SU-DHL-6 (cell line): ENCODE measurements at regions not wholly inside any gene's neighbourhood (a gene's known extent, or its start where the extent isn't known, plus 50 kb on each side); places are given as distances from the start of the nearest gene placed in this dataset.

ENCODE experiments used
- H2AFZ ChIP-seq: fragments of 200-600 bp; sonication (generic); 2 replicates; pipeline ENCODE4 v1.6.1; 2014; ENCODE audit warnings: low read depth, mild to moderate bottlenecking, moderate library complexity, mixed read lengths, antibody characterized with exemption, low read length; ENCODE audit not compliant: severe bottlenecking
- H3F3A ChIP-seq: fragments of 200-600 bp; shearing (Covaris generic); 2 replicates; pipeline ENCODE4 v1.6.0; 2016; ENCODE audit warnings: antibody characterized with exemption, mild to moderate bottlenecking; ENCODE audit not compliant: insufficient read depth
- H3K27ac ChIP-seq: fragments of 200-600 bp; sonication (generic); 2 replicates; pipeline ENCODE4 v1.5.1; 2016; ENCODE audit warnings: low read depth, mild to moderate bottlenecking, low read length, moderate library complexity, mixed read lengths
- H3K27me3 ChIP-seq: fragments of 200-600 bp; sonication (generic), shearing (Covaris generic); 2 replicates; pipeline ENCODE4 v1.6.0; 2014; ENCODE audit warnings: mild to moderate bottlenecking, low read length
- H3K36me3 ChIP-seq: fragments of 200-600 bp; sonication (generic); 2 replicates; pipeline ENCODE4 v1.6.1; 2014; ENCODE audit warnings: mild to moderate bottlenecking, low read length, mixed read lengths
- H3K4me2 ChIP-seq: fragments of 300-600, 200-600 bp; shearing (Covaris generic), sonication (generic); 2 replicates; pipeline ENCODE4 v1.6.0; 2014; ENCODE audit warnings: low read length, low read depth, mild to moderate bottlenecking; ENCODE audit not compliant: poor library complexity, severe bottlenecking
- H3K4me3 ChIP-seq: fragments of 200-600 bp; sonication (generic); 2 replicates; pipeline ENCODE4 v1.5.1; 2014; ENCODE audit warnings: antibody characterized with exemption, low read length, mild to moderate bottlenecking, mixed read lengths; ENCODE audit not compliant: insufficient read depth, poor library complexity, severe bottlenecking
- H3K79me2 ChIP-seq: fragments of 200-600 bp; sonication (generic); 2 replicates; pipeline ENCODE4 v1.6.1; 2014; ENCODE audit warnings: mild to moderate bottlenecking, low read length, moderate library complexity; ENCODE audit not compliant: insufficient read depth
- H3K9ac ChIP-seq: fragments of 200-600 bp; sonication (generic); 2 replicates; pipeline ENCODE4 v1.7.0; 2014; ENCODE audit warnings: mild to moderate bottlenecking, low read length
- H3K9me2 ChIP-seq: fragments of 200-600 bp; sonication (generic); replicated peaks from 2 replicates; pipeline ENCODE4 v1.6.1; 2014; ENCODE audit warnings: low read length; ENCODE audit not compliant: insufficient read depth
- H3K9me3 ChIP-seq: fragments of 200-600 bp; sonication (generic); 2 replicates; pipeline ENCODE4 v1.6.1; 2014; ENCODE audit warnings: low read length, mixed read lengths; ENCODE audit not compliant: insufficient read depth
- H4K20me1 ChIP-seq: fragments of 200-600 bp; sonication (generic); 2 replicates; pipeline ENCODE4 v1.6.1; 2014; ENCODE audit warnings: low read depth, mild to moderate bottlenecking, antibody characterized with exemption, low read length, moderate library complexity, mixed read lengths
- EZH2phosphoT487 ChIP-seq: fragments of 200-600 bp; sonication (generic), shearing (Covaris generic); conservative IDR thresholded peaks from 2 replicates; pipeline ENCODE4 v1.6.1; 2018; ENCODE audit warnings: mild to moderate bottlenecking, antibody characterized with exemption, low read length, moderate library complexity, mixed read lengths
- TF ChIP-seq, protein P1 (sequence below): fragments of 200-600 bp; sonication (generic); IDR thresholded peaks from one replicate; pipeline ENCODE4 v1.5.1; 2017; ENCODE audit warnings: antibody characterized with exemption, mild to moderate bottlenecking, low read length, moderate library complexity; ENCODE audit not compliant: insufficient read depth, poor library complexity, severe bottlenecking

DNA sequence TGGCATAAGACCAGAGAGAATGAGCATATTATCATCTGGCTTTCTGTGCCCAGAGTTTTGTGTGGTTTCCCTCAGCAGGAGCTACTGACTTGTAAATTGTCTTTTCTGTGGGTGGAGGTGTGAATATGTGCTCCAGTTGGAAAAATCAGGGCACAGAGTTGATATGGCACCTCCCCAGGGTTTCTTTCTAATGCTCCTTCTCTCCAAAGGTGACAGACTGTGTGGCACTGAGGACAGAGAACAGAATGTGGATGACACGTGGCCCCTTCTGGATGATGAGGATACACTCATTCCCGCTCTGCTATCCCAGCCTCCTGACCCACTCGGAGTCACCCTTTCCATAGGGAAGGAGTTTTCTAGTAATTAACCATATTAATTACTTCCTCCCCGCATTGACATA lies 221.0 kb downstream of the ICE1 start:
- no peaks in the 10 kb centered on the region for H3K9me2 ChIP-seq
- no peaks in the 10 kb centered on the region for H3K9me3 ChIP-seq
- H3K4me3 ChIP-seq, result no peak overlapping the region
- H3K36me3 ChIP-seq, result no peaks in the 10 kb centered on the region
- H3K27me3 ChIP-seq, result no peaks in the 10 kb centered on the region
- no peak overlapping the region for H2AFZ ChIP-seq
- no peak overlapping the region for H3K27ac ChIP-seq
- TF ChIP-seq EZH2phosphoT487, result no peak
- TF ChIP-seq, protein P1, sequence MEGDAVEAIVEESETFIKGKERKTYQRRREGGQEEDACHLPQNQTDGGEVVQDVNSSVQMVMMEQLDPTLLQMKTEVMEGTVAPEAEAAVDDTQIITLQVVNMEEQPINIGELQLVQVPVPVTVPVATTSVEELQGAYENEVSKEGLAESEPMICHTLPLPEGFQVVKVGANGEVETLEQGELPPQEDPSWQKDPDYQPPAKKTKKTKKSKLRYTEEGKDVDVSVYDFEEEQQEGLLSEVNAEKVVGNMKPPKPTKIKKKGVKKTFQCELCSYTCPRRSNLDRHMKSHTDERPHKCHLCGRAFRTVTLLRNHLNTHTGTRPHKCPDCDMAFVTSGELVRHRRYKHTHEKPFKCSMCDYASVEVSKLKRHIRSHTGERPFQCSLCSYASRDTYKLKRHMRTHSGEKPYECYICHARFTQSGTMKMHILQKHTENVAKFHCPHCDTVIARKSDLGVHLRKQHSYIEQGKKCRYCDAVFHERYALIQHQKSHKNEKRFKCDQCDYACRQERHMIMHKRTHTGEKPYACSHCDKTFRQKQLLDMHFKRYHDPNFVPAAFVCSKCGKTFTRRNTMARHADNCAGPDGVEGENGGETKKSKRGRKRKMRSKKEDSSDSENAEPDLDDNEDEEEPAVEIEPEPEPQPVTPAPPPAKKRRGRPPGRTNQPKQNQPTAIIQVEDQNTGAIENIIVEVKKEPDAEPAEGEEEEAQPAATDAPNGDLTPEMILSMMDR, result no peak
- no peak overlapping the region for H3K4me2 ChIP-seq
- H3F3A ChIP-seq, result no peaks in the 10 kb centered on the region
- H4K20me1 ChIP-seq, result no peaks in the 10 kb centered on the region
- no peaks in the 10 kb centered on the region for H3K79me2 ChIP-seq
- no peak overlapping the region for H3K9ac ChIP-seq

DNA sequence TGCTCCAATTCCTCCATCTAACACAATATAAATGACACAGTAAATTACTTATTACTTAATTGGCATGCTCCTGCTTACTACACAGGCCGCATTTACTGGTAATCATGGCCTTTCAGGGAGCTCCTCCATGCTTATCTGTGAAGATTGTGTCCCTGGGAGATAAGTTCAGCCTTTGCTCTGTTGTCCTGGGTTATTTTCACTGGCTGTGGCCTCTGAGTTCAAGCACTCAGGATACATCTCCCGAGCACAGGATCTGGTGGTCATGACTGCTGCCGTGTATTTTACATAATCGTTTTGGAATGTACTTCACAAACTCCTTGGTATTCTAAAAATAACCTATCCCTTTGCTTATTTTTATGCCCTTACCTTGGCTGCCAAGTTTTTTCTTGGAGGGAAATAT lies 215.7 kb downstream of the ICE1 start:
- no peaks in the 10 kb centered on the region for H3F3A ChIP-seq
- H2AFZ ChIP-seq, result no peak overlapping the region
- no peak for TF ChIP-seq EZH2phosphoT487
- TF ChIP-seq, protein P1, result no peak
- no peaks in the 10 kb centered on the region for H3K9me3 ChIP-seq
- H3K4me3 ChIP-seq, result no peak overlapping the region
- H3K36me3 ChIP-seq, result no peaks in the 10 kb centered on the region
- no peaks in the 10 kb centered on the region for H3K27me3 ChIP-seq
- no peaks in the 10 kb centered on the region for H3K79me2 ChIP-seq
- no peak overlapping the region for H3K27ac ChIP-seq
- no peak overlapping the region for H3K9ac ChIP-seq
- peaks cover 6% of the 10 kb centered on the region; the same call in 1 of the 2 replicates for H3K9me2 ChIP-seq
- H4K20me1 ChIP-seq, result no peaks in the 10 kb centered on the region
- H3K4me2 ChIP-seq, result no peak overlapping the region

DNA sequence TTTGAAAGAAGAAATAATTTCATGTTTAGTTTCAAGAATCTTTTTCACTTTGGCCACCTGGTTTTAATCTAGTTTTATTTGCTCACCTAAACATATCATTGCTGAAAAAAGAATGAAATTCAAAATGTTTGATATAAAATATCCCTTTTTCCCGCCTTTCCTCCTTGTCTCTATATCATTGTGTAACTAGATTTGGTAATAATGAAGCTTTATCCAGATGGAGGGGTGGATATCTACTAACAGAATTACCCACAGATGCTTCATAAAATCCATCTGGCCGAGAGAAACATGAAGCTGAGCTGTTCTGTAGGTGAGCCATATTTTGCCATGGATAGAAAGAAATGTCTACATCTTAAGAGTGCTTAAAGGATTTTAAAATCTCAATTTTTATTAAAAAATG lies 214.7 kb downstream of the ICE1 start:
- no peak for TF ChIP-seq EZH2phosphoT487
- TF ChIP-seq, protein P1, result no peak
- no peaks in the 10 kb centered on the region for H3K27me3 ChIP-seq
- no peaks in the 10 kb centered on the region for H3K9me3 ChIP-seq
- no peak overlapping the region for H3K27ac ChIP-seq
- no peaks in the 10 kb centered on the region for H3F3A ChIP-seq
- H3K9me2 ChIP-seq, result peaks cover 6% of the 10 kb centered on the region; the same call in 1 of the 2 replicates
- no peak overlapping the region for H2AFZ ChIP-seq
- no peaks in the 10 kb centered on the region for H3K36me3 ChIP-seq
- no peaks in the 10 kb centered on the region for H3K79me2 ChIP-seq
- no peak overlapping the region for H3K4me3 ChIP-seq
- H3K9ac ChIP-seq, result no peak overlapping the region
- no peaks in the 10 kb centered on the region for H4K20me1 ChIP-seq
- H3K4me2 ChIP-seq, result no peak overlapping the region
